ENCODE measurements at regions not wholly inside any gene's neighbourhood (a gene's known extent, or its start where the extent isn't known, plus 50 kb on each side); places are given as distances from the start of the nearest gene placed in this dataset.

GRCh38 chr6:119539066-119539746 lies 189.6 kb upstream of the MAN1A1 start:
- Histone ChIP-seq H3K4me2 (ENCODE audit: insufficient read depth, insufficient read length, low read length) (no peak overlapping the region), H2BK120ac (ENCODE audit: low read depth, low read length, poor library complexity, severe bottlenecking) (no peak overlapping the region), H3K79me2 (ENCODE audit: insufficient read depth, low read length) (no peaks in the 10 kb centered on the region), H3K9me3 (ENCODE audit: control insufficient read depth, low read depth, low read length) (no peaks in the 10 kb centered on the region), H2AK5ac (ENCODE audit: insufficient read length, low read length) (no peak overlapping the region), H4K8ac (replicated peaks; ENCODE audit: insufficient read length, low read depth, low read length) (no peak overlapping the region), H3T11ph (ENCODE audit: low read length) (no peak overlapping the region), H3K9ac (ENCODE audit: extremely low read depth, insufficient read length, low read length) (no peak overlapping the region), H3K27ac (ENCODE audit: insufficient read length, low read depth, low read length) (no peak overlapping the region), H3K4ac (ENCODE audit: low read depth, low read length) (no peak overlapping the region), H3K56ac (ENCODE audit: insufficient read length, low read depth, low read length) (no peak overlapping the region), H2BK5ac (ENCODE audit: insufficient read length, low read length) (no peak overlapping the region), H2BK20ac (ENCODE audit: low read depth, low read length, poor library complexity, severe bottlenecking) (no peak overlapping the region), H2AFZ (ENCODE audit: low read length) (no peak overlapping the region), H3K4me1 (ENCODE audit: insufficient read depth, low read length) (no peaks in the 10 kb centered on the region), H4K20me1 (ENCODE audit: control insufficient read depth, insufficient read depth, insufficient read length) (no peaks in the 10 kb centered on the region), H3K18ac (ENCODE audit: insufficient read length, low read depth, low read length) (no peak overlapping the region), H3K79me1 (ENCODE audit: insufficient read depth, low read depth, low read length, poor library complexity, severe bottlenecking) (no peaks in the 10 kb centered on the region), H3K27me3 (ENCODE audit: insufficient read depth, low read length) (no peaks in the 10 kb centered on the region), H3K23me2 (ENCODE audit: insufficient read length, low read depth, low read length, poor library complexity, severe bottlenecking) (no peaks in the 10 kb centered on the region), H3K14ac (ENCODE audit: insufficient read depth, low read length) (no peak overlapping the region), H4K91ac (ENCODE audit: insufficient read length, low read depth, low read length) (no peak overlapping the region), H3K23ac (ENCODE audit: insufficient read length, low read depth, low read length) (no peak overlapping the region), H4K5ac (ENCODE audit: insufficient read length, low read depth, low read length) (no peak overlapping the region), H2BK15ac (ENCODE audit: low read depth, low read length) (no peak overlapping the region), H2BK12ac (ENCODE audit: insufficient read length, low read depth, low read length) (no peak overlapping the region)
- no peaks in the 10 kb centered on the region; a peak in 1 of 7 replicates for H3K36me3 Mint-ChIP-seq (ENCODE audit: insufficient read depth in 1 of 3, low read depth in 3 of 3)
- no CpG with 5 or more reads among the region's 3 CpGs for WGBS (ENCODE audit: extremely low coverage, insufficient read length, low lambda C conversion rate)
- H3K4me1 Mint-ChIP-seq = 0 out of 4 replicates have a peak, but pooled peaks cover 0 to 4% of the 10 kb centered on the region in 2 experiments
- no peaks in the 10 kb centered on the region for H3K27me3 Mint-ChIP-seq (ENCODE audit: low read depth)
- H3K9me3 Mint-ChIP-seq = no peaks in the 10 kb centered on the region; a peak in 1 of 5 replicates
- H3K27ac Mint-ChIP-seq = no peak overlapping the region
- TF ChIP-seq CTCF (conservative IDR thresholded peaks at IDR 0.05) = no peak
- no peak overlapping the region for H3K4me3 Mint-ChIP-seq
- DNase-seq = no peak

All from H9 (cell line).